ENCODE measurements at regions not wholly inside any gene's neighbourhood (a gene's known extent, or its start where the extent isn't known, plus 50 kb on each side); places are given as distances from the start of the nearest gene placed in this dataset.

DNA sequence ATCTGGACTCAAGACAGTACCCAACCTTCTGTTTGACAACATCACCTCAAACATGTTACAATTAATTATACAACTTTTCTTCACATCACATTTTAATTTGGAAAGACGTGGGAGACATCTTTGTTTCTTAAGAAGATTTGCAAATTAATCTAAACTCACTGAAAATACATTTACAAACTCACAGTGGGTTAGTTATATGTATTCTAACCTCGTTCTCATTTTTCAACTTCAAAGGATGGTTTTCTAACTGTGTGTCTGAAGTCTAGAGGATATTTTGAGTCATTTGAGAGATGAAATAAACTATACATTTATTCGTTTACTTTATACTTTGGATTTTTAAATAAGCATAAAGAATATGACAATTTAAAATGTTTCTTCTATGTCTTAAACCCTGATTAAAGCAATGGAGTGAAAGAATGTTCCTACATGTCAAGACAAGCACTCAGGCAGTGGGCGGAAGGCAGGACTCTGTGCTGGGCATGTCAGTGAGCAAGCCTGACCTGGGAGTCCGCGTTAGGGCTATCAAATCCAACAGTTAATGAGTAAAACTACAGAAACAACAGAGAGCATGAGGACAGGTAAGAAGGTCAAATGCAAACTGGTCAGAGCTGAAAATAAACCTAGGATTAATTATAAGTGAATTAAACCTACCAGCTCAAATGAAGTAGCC, 76.5 kb upstream of the CTTNBP2NL start:
- no peak for DNase-seq (ENCODE audit: low read depth, low spot score)
- Histone ChIP-seq H3K27me3 (ENCODE audit: insufficient read depth, insufficient read length) (no peaks in the 10 kb centered on the region), H3K4me1 (ENCODE audit: insufficient read depth, insufficient read length) (no peaks in the 10 kb centered on the region), H3K36me3 (ENCODE audit: insufficient read depth, insufficient read length, low read length) (no peaks in the 10 kb centered on the region), H3K9ac (ENCODE audit: insufficient read length, low read depth) (no peak overlapping the region), H3K9me3 (ENCODE audit: insufficient read depth, low read length) (no peaks in the 10 kb centered on the region), H3K4me3 (ENCODE audit: insufficient read length, low read depth) (no peak overlapping the region)
- TF ChIP-seq SUZ12 (IDR thresholded peaks at IDR 0.05; ENCODE audit: extremely low read depth, insufficient read depth, insufficient read length), result no peak

DNA sequence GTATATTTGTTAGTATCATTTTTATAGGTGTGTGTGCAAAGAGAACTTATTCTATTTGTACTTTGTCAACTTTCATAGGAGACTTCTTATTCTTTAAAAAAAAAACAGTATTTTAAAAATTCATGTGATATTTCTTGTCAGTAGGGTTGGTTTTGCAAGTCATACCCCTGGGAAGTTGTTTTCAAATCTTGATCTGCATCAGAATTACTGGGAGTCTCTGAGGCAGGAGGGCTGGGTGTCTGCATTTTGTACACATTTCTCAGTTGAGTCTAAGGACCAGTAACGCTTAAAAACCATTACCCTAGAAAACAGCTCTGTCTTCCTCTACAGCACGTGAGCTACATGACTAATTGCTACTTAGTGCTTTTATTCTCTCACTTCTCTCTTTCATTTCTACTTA, 76.0 kb upstream of the CTTNBP2NL start:
- DNase-seq (ENCODE audit: low read depth, low spot score), result no peak
- Histone ChIP-seq H3K36me3 (ENCODE audit: insufficient read depth, insufficient read length, low read length) (no peaks in the 10 kb centered on the region), H3K27me3 (ENCODE audit: insufficient read depth, insufficient read length) (no peaks in the 10 kb centered on the region), H3K4me3 (ENCODE audit: insufficient read length, low read depth) (no peak overlapping the region), H3K9ac (ENCODE audit: insufficient read length, low read depth) (no peak overlapping the region), H3K9me3 (ENCODE audit: insufficient read depth, low read length) (no peaks in the 10 kb centered on the region), H3K4me1 (ENCODE audit: insufficient read depth, insufficient read length) (no peaks in the 10 kb centered on the region)
- TF ChIP-seq YY1 (IDR thresholded peaks at IDR 0.05; ENCODE audit: insufficient read depth, insufficient read length) (no peak), SUZ12 (IDR thresholded peaks at IDR 0.05; ENCODE audit: extremely low read depth, insufficient read depth, insufficient read length) (no peak), ZNF274 (IDR thresholded peaks at IDR 0.05; ENCODE audit: low read depth, low read length) (no peak)

DNA sequence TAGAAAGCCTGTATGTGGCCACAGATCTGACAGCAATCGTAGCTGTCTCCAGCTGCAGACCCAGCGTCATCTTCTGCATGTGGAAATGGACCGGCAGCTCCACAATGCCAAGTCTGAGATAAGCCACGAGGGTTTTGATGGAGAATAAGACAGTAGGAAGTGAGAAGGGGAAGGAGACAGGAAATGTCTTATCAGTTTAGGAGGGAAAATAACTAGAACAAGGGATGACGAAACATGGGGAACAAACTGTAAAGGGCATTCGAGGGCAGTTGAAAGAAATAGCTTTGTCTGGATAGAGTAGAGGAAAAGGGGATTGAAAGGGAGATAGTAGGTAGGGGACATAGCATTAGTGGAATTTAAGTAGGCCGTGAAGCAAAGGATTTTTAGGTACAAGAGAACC, 74.0 kb upstream of the CTTNBP2NL start:
- no peak for TF ChIP-seq YY1 (IDR thresholded peaks at IDR 0.05; ENCODE audit: insufficient read depth, insufficient read length)
- no peak for TF ChIP-seq SUZ12 (IDR thresholded peaks at IDR 0.05; ENCODE audit: extremely low read depth, insufficient read depth, insufficient read length)
- TF ChIP-seq ZNF274 (IDR thresholded peaks at IDR 0.05; ENCODE audit: low read depth, low read length), result no peak
- no peak for DNase-seq (ENCODE audit: low read depth, low spot score)
- Histone ChIP-seq H3K9ac (ENCODE audit: insufficient read length, low read depth) (no peak overlapping the region), H3K9me3 (ENCODE audit: insufficient read depth, low read length) (no peaks in the 10 kb centered on the region), H3K4me3 (ENCODE audit: insufficient read length, low read depth) (no peak overlapping the region), H3K36me3 (ENCODE audit: insufficient read depth, insufficient read length, low read length) (no peaks in the 10 kb centered on the region), H3K27me3 (ENCODE audit: insufficient read depth, insufficient read length) (no peaks in the 10 kb centered on the region), H3K4me1 (ENCODE audit: insufficient read depth, insufficient read length) (no peaks in the 10 kb centered on the region)

DNA sequence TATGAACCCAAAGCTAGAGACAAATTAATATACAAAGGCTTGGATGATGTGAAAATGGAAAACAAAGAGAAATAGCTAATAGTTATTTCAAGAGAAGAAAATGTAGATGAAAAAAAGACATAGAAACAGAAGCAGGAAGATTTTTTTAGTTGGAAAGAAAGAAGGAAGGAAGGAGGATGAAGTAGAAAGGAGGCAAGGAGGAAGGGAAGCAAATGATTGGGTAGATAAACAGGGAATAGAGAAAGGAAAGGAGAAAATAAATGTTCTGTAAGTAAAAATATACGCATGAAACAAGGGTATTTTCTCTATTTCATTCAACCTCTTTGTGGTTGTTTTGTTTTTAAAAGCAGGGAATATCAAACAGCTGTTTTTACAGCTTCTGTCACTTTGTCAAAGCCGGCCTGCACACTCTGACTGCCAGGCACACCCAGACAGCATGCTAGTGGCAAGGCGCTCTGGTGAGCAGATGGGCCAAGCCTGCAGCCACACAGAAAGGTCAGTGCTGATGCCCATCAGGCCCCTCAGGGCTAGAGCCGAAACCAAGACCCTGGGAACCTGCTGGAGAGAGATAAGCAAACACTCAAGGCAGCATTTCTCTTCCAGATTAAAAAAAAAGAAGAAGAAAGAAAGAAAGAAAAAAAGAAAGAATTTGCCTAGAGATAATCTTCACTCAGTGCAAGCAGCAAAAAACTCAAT, 72.9 kb upstream of the CTTNBP2NL start:
- Histone ChIP-seq H3K27me3 (ENCODE audit: insufficient read depth, insufficient read length) (no peaks in the 10 kb centered on the region), H3K9ac (ENCODE audit: insufficient read length, low read depth) (no peak overlapping the region), H3K36me3 (ENCODE audit: insufficient read depth, insufficient read length, low read length) (no peaks in the 10 kb centered on the region), H3K9me3 (ENCODE audit: insufficient read depth, low read length) (no peaks in the 10 kb centered on the region), H3K4me1 (ENCODE audit: insufficient read depth, insufficient read length) (no peaks in the 10 kb centered on the region), H3K4me3 (ENCODE audit: insufficient read length, low read depth) (no peak overlapping the region)
- no peak for DNase-seq (ENCODE audit: low read depth, low spot score)
- TF ChIP-seq YY1 (IDR thresholded peaks at IDR 0.05; ENCODE audit: insufficient read depth, insufficient read length) (no peak), SUZ12 (IDR thresholded peaks at IDR 0.05; ENCODE audit: extremely low read depth, insufficient read depth, insufficient read length) (no peak), ZNF274 (IDR thresholded peaks at IDR 0.05; ENCODE audit: low read depth, low read length) (no peak)

DNA sequence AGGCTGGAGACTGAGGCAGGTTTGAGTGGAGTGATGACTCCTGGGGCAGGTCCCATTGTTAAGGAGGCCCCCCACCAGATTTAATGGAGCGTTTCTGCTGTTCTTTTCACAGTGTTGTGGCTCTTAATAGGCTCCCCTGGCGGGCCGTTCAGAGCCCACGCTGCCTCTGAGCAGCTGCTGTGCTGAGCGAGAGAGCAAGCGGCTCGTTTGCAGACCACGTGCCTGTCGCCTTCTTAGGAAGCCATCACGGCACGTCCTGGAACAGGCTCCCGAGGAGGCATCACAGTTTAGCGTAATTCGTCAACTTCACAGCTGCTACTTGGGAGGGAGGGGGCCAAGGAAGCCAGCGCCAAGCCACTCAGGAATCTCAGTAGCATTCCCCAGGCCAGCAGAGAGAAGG, 70.5 kb upstream of the CTTNBP2NL start:
- no peak overlapping the region for H3K9ac ChIP-seq (ENCODE audit: insufficient read length, low read depth)
- no peak for TF ChIP-seq YY1 (IDR thresholded peaks at IDR 0.05; ENCODE audit: insufficient read depth, insufficient read length)
- TF ChIP-seq SUZ12 (IDR thresholded peaks at IDR 0.05; ENCODE audit: extremely low read depth, insufficient read depth, insufficient read length), result no peak
- TF ChIP-seq ZNF274 (IDR thresholded peaks at IDR 0.05; ENCODE audit: low read depth, low read length), result no peak
- H3K36me3 ChIP-seq (ENCODE audit: insufficient read depth, insufficient read length, low read length), result no peaks in the 10 kb centered on the region
- H3K4me1 ChIP-seq (ENCODE audit: insufficient read depth, insufficient read length), result no peaks in the 10 kb centered on the region
- no peak overlapping the region for H3K4me3 ChIP-seq (ENCODE audit: insufficient read length, low read depth)
- DNase-seq (ENCODE audit: low read depth, low spot score), result no peak
- H3K9me3 ChIP-seq (ENCODE audit: insufficient read depth, low read length), result no peaks in the 10 kb centered on the region
- no peaks in the 10 kb centered on the region for H3K27me3 ChIP-seq (ENCODE audit: insufficient read depth, insufficient read length)

DNA sequence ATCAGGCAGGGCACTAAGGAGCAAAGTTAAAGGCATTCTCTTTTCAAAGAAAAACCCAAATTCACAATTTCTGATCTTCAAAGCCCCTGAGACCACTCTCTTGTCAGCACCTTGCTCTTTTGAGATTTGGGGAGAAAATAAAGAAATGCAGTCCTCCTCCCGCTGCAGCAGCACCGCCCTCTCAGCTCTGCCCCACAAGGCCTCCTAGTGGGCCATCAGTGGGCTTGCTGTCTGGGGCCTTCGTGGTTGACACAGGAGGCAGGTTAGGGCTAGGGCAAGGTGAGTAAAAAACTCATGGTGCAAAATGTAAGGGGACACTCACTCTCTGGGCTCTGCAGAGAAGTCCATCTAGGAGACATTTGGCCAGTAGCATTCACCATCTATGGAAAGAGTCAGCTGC, 67.4 kb upstream of the CTTNBP2NL start:
- no peak for TF ChIP-seq YY1 (IDR thresholded peaks at IDR 0.05; ENCODE audit: insufficient read depth, insufficient read length)
- no peak for TF ChIP-seq ZNF274 (IDR thresholded peaks at IDR 0.05; ENCODE audit: low read depth, low read length)
- no peak for TF ChIP-seq SUZ12 (IDR thresholded peaks at IDR 0.05; ENCODE audit: extremely low read depth, insufficient read depth, insufficient read length)
- Histone ChIP-seq H3K9me3 (ENCODE audit: insufficient read depth, low read length) (no peaks in the 10 kb centered on the region), H3K4me3 (ENCODE audit: insufficient read length, low read depth) (no peak overlapping the region), H3K4me1 (ENCODE audit: insufficient read depth, insufficient read length) (no peaks in the 10 kb centered on the region), H3K27me3 (ENCODE audit: insufficient read depth, insufficient read length) (no peaks in the 10 kb centered on the region), H3K36me3 (ENCODE audit: insufficient read depth, insufficient read length, low read length) (no peaks in the 10 kb centered on the region), H3K9ac (ENCODE audit: insufficient read length, low read depth) (no peak overlapping the region)
- DNase-seq (ENCODE audit: low read depth, low spot score), result no peak

DNA sequence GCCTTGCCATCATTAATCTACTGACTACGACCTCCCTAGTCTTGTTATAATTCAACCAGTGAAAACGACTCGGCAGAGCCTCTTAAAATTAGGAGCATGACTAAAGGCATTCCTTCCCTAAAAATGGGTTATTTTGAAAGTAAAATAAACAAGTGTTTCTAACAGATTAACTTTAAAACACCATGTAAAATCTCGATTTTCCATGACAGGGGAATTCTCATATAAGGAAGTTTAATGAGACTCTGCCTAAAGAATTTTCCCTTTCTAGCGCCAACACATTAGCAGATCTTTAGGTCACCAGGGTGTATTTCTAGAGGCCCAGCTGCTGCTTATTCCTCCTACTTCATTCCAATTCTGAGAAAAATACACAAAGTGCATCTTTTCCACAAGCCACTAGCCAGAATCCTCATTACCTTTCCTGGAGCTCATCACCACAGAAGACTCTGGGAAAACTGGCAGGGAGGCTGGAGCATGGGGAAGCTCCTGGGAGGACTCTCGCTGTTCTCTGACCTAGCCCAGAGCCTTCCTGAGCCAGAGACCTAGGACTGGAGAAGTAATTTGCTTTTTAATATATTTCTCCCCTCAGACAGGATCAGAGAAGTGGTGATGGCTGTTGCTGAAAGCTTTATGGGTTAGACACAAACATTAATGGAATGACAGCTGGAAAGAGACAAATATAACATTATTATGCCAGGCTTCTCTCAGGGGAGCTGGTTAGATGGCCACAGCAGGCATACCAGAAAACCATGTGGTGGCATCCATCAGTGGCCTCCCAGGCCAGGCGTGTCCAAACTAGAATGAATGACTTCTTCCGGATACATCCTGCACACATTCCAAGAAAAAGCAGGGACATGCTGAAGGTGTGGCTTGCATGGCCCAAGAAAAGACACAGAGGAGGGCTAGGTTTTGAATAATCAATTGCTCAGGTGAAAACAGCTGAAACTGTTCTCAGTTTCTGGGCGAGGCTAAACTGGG, 63.6 kb upstream of the CTTNBP2NL start:
- Histone ChIP-seq H3K9me3 (ENCODE audit: insufficient read depth, low read length) (no peaks in the 10 kb centered on the region), H3K4me3 (ENCODE audit: insufficient read length, low read depth) (no peak overlapping the region), H3K4me1 (ENCODE audit: insufficient read depth, insufficient read length) (no peaks in the 10 kb centered on the region), H3K27me3 (ENCODE audit: insufficient read depth, insufficient read length) (no peaks in the 10 kb centered on the region), H3K9ac (ENCODE audit: insufficient read length, low read depth) (no peak overlapping the region), H3K36me3 (ENCODE audit: insufficient read depth, insufficient read length, low read length) (no peaks in the 10 kb centered on the region)
- DNase-seq (ENCODE audit: low read depth, low spot score), result no peak
- TF ChIP-seq SUZ12 (IDR thresholded peaks at IDR 0.05; ENCODE audit: extremely low read depth, insufficient read depth, insufficient read length) (no peak), ZNF274 (IDR thresholded peaks at IDR 0.05; ENCODE audit: low read depth, low read length) (no peak), YY1 (IDR thresholded peaks at IDR 0.05; ENCODE audit: insufficient read depth, insufficient read length) (no peak)
